Esophagus squamous epithelium (tissue), 4 donors: ENCODE measurements at regions not wholly inside any gene's neighbourhood (a gene's known extent, or its start where the extent isn't known, plus 50 kb on each side); places are given as distances from the start of the nearest gene placed in this dataset.

Experiments used
- CTCF ChIP-seq, 6 experiments: fragments of 450-650 bp in 4 of 6; fragments of 200-600 bp in 2 of 6; sonication (generic) in 2 of 6; IDR thresholded peaks; one replicate each; pipeline ENCODE4 v1.5.1; 2016 to 2019; ENCODE audit warnings: antibody characterized with exemption in 6 of 6, mild to moderate bottlenecking in 4 of 6, moderate library complexity in 4 of 6
- POLR2A ChIP-seq, 4 donors: fragments of 450-650 bp; IDR thresholded peaks; one replicate each; pipeline ENCODE4 v1.6.1; 2017; ENCODE audit warnings: antibody characterized with exemption in 4 of 4, mild to moderate bottlenecking in 4 of 4, moderate library complexity in 3 of 4

- no peak for TF ChIP-seq POLR2A (IDR thresholded peaks at IDR 0.05)
- TF ChIP-seq CTCF (IDR thresholded peaks at IDR 0.05): no peak
Observed at GRCh38 chr5:124550731-124551130, 195.7 kb downstream of the ZNF608 start.
